Ovary (tissue), 3 donors: ENCODE measurements at regions not wholly inside any gene's neighbourhood (a gene's known extent, or its start where the extent isn't known, plus 50 kb on each side); places are given as distances from the start of the nearest gene placed in this dataset.

ENCODE experiments used
- EP300 ChIP-seq: sonication (generic); formaldehyde crosslinking; IDR thresholded peaks from one replicate; pipeline ENCODE4 v1.6.1; 2017; ENCODE audit warnings: antibody characterized with exemption
- POLR2A ChIP-seq: fragments of 450-650 bp; IDR thresholded peaks from one replicate; pipeline ENCODE4 v1.6.1; 2017; ENCODE audit warnings: antibody characterized with exemption, mild to moderate bottlenecking, moderate library complexity
- TF ChIP-seq, protein P1 (sequence below), 3 donors: fragments of 450-650 bp in 2 of 3; fragments of 200-600 bp in 1 of 3; IDR thresholded peaks; one replicate each; pipeline versions ENCODE4 v1.5.1 to v1.8.0; 2016 to 2022; ENCODE audit warnings: antibody characterized with exemption in 3 of 3, mild to moderate bottlenecking in 1 of 3
- donor health status: DM: no; HTN: no; CAD: no.

DNA sequence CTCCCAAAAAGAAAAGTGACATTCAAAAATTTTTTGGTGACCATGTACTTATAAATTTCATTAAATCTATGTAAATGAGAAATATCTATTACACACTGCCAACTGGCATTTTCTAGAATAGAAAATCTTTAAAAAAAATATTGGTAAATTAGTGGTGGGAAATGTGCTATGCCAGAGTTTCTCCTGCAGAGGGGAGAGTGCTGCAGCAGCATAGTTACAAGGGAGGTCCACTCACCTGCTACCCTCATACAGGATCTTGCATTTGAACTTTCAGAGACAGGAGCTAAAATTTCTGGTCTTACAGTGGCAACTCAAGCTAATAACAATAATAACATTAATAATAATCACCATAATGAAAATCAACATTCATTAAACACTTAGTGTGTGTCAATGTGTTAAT, 459.6 kb downstream of the NSUN3 start:
- TF ChIP-seq, protein P1, sequence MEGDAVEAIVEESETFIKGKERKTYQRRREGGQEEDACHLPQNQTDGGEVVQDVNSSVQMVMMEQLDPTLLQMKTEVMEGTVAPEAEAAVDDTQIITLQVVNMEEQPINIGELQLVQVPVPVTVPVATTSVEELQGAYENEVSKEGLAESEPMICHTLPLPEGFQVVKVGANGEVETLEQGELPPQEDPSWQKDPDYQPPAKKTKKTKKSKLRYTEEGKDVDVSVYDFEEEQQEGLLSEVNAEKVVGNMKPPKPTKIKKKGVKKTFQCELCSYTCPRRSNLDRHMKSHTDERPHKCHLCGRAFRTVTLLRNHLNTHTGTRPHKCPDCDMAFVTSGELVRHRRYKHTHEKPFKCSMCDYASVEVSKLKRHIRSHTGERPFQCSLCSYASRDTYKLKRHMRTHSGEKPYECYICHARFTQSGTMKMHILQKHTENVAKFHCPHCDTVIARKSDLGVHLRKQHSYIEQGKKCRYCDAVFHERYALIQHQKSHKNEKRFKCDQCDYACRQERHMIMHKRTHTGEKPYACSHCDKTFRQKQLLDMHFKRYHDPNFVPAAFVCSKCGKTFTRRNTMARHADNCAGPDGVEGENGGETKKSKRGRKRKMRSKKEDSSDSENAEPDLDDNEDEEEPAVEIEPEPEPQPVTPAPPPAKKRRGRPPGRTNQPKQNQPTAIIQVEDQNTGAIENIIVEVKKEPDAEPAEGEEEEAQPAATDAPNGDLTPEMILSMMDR (IDR thresholded peaks at IDR 0.05), result no peak
- TF ChIP-seq POLR2A, result no peak
- no peak for TF ChIP-seq EP300
